ENCODE measurements at regions not wholly inside any gene's neighbourhood (a gene's known extent, or its start where the extent isn't known, plus 50 kb on each side); places are given as distances from the start of the nearest gene placed in this dataset.

- no peak for TF ChIP-seq CTCF (IDR thresholded peaks at IDR 0.05; ENCODE audit: low read length)
- TF ChIP-seq EZH2 (optimal IDR thresholded peaks at IDR 0.05; ENCODE audit: low read depth, low read length) = no peak
Observed at GRCh38 chr9:119810645-119811429, 441.6 kb upstream of the BRINP1 start.

Data from MM.1S (cell line).